ENCODE measurements at regions not wholly inside any gene's neighbourhood (a gene's known extent, or its start where the extent isn't known, plus 50 kb on each side); places are given as distances from the start of the nearest gene placed in this dataset.
"Not testable (repeated sequence)": the region's sequence is repeated elsewhere in the genome, so short reads cannot be mapped to it uniquely, and the experiment has no call there.

GRCh38 chrX:465418-466215, 78.9 kb upstream of the PPP2R3B start:
- Histone ChIP-seq H3K36me3 (replicated peaks in 1 of 2; ENCODE audit: control insufficient read depth in 1 of 2, insufficient read depth in 2 of 2, low read length in 2 of 2) (no peaks in the 10 kb centered on the region), H3K27me3 (ENCODE audit: control insufficient read depth in 2 of 2, insufficient read depth in 2 of 2, low read length in 2 of 2) (no peaks in the 10 kb centered on the region), H3K9ac (ENCODE audit: insufficient read depth, low read length, poor library complexity, severe bottlenecking) (no peak overlapping the region), H3K9me3 (replicated peaks in 1 of 2; ENCODE audit: control insufficient read depth in 1 of 2, insufficient read depth in 1 of 2, low read length in 2 of 2) (peaks cover 24 to 37% of the 10 kb centered on the region in 2 donors), H3K4me1 (ENCODE audit: control insufficient read depth in 1 of 2, insufficient read depth in 2 of 2, low read length in 2 of 2) (no peaks in the 10 kb centered on the region), H4K20me1 (ENCODE audit: insufficient read depth, low read length) (no peaks in the 10 kb centered on the region), H3K4me2 (replicated peaks; ENCODE audit: extremely low read depth, low read length, poor library complexity, severe bottlenecking) (no peak overlapping the region), H2AFZ (ENCODE audit: insufficient read depth, low read depth, low read length, poor library complexity, severe bottlenecking) (no peak overlapping the region), H3K4me3 (replicated peaks in 1 of 3; ENCODE audit: low read depth in 2 of 3, low read length in 3 of 3) (no peak overlapping the region), H3K79me2 (ENCODE audit: insufficient read depth, low read length) (no peaks in the 10 kb centered on the region), H3K27ac (ENCODE audit: low read depth in 1 of 2, low read length in 2 of 2) (no peak overlapping the region)
- TF ChIP-seq, protein P1, sequence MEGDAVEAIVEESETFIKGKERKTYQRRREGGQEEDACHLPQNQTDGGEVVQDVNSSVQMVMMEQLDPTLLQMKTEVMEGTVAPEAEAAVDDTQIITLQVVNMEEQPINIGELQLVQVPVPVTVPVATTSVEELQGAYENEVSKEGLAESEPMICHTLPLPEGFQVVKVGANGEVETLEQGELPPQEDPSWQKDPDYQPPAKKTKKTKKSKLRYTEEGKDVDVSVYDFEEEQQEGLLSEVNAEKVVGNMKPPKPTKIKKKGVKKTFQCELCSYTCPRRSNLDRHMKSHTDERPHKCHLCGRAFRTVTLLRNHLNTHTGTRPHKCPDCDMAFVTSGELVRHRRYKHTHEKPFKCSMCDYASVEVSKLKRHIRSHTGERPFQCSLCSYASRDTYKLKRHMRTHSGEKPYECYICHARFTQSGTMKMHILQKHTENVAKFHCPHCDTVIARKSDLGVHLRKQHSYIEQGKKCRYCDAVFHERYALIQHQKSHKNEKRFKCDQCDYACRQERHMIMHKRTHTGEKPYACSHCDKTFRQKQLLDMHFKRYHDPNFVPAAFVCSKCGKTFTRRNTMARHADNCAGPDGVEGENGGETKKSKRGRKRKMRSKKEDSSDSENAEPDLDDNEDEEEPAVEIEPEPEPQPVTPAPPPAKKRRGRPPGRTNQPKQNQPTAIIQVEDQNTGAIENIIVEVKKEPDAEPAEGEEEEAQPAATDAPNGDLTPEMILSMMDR (IDR thresholded peaks at IDR 0.05): no peak
- H3K9me3 Mint-ChIP-seq: peaks cover 13 to 32% (median 17%) of the 10 kb centered on the region in 7 donors
- WGBS (ENCODE audit: insufficient coverage): 90% methylated on average over 7 of the region's 32 CpGs
- no peak for DNase-seq
- no peak overlapping the region for H3K27ac Mint-ChIP-seq
- no peak overlapping the region for H3K4me3 Mint-ChIP-seq
- peaks cover 0 to 3% (median 0%) of the 10 kb centered on the region in 3 donors for H3K27me3 Mint-ChIP-seq (ENCODE audit: low read depth in 3 of 3)
- no peaks in the 10 kb centered on the region for H3K36me3 Mint-ChIP-seq
- intact Hi-C loops (cut with micrococcal nuclease): no loop called here
- no peaks in the 10 kb centered on the region for H3K4me1 Mint-ChIP-seq

DNA sequence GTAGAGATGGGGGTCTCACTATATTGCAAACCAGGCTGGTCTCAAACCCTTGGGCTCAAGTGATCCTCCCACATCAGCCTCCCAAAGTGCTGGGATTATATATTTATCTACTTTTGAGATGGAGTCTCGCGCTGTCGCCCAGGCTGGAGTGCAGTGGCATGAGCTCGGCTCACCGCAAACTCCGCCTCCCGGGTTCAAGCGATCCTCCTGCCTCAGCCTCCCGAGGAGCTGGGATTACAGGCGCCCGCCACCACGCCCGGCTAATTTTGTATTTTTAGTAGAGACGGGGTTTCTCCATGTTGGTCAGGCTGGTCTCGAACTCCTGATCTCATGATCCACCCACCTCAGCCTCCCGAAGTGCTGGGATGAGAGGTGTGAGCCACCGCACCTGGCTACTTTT, 80.1 kb upstream of the PPP2R3B start:
- H3K27me3 ChIP-seq (ENCODE audit: control insufficient read depth in 2 of 2, insufficient read depth in 2 of 2, low read length in 2 of 2); H3K27ac ChIP-seq (ENCODE audit: low read depth in 1 of 2, low read length in 2 of 2); H3K27ac Mint-ChIP-seq; H2AFZ ChIP-seq (ENCODE audit: insufficient read depth, low read depth, low read length, poor library complexity, severe bottlenecking); intact Hi-C loops (cut with micrococcal nuclease); H3K79me2 ChIP-seq (ENCODE audit: insufficient read depth, low read length); H3K36me3 ChIP-seq (replicated peaks in 1 of 2; ENCODE audit: control insufficient read depth in 1 of 2, insufficient read depth in 2 of 2, low read length in 2 of 2); H3K27me3 Mint-ChIP-seq (ENCODE audit: low read depth in 3 of 3); H3K4me3 Mint-ChIP-seq; H4K20me1 ChIP-seq (ENCODE audit: insufficient read depth, low read length); H3K4me2 ChIP-seq (replicated peaks; ENCODE audit: extremely low read depth, low read length, poor library complexity, severe bottlenecking); H3K4me3 ChIP-seq (replicated peaks in 1 of 3; ENCODE audit: low read depth in 2 of 3, low read length in 3 of 3); H3K9ac ChIP-seq (ENCODE audit: insufficient read depth, low read length, poor library complexity, severe bottlenecking); H3K36me3 Mint-ChIP-seq; DNase-seq; H3K4me1 Mint-ChIP-seq; H3K4me1 ChIP-seq (ENCODE audit: control insufficient read depth in 1 of 2, insufficient read depth in 2 of 2, low read length in 2 of 2): not testable (repeated sequence)
- WGBS (ENCODE audit: insufficient coverage): 100% methylated on average over 8 of the region's 17 CpGs
- peaks cover 8 to 35% (median 14%) of the 10 kb centered on the region in 7 donors for H3K9me3 Mint-ChIP-seq
- peaks cover 17 to 30% of the 10 kb centered on the region in 2 donors for H3K9me3 ChIP-seq (replicated peaks in 1 of 2; ENCODE audit: control insufficient read depth in 1 of 2, insufficient read depth in 1 of 2, low read length in 2 of 2)

DNA sequence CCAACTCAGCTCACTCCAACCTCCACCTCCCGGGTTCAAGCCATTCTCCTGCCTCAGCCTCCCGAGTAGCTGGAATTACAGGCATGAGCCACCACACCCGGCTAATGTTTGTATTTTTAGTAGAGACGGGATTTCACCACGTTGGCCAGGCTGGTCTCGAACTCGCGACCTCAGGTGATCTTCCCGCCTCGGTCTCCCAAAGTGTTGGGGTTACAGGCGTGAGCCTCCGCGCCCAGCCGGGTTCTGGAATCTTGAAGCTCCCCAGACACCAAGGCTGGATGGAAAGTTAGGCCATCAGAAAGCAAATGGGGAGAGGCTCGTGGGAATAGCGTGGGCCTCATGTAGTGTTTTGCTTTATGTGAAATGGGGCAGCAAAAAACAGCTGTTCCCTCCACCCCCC, 81.0 kb upstream of the PPP2R3B start:
- whole genome bisulfite sequencing (ENCODE audit: insufficient coverage): 85% methylated on average over 10 of the region's 16 CpGs

More for the DNA sequence above, 81.0 kb upstream of the PPP2R3B start:
- H3K27ac Mint-ChIP-seq; H3K27ac ChIP-seq (ENCODE audit: low read depth in 1 of 2, low read length in 2 of 2); DNase-seq; H3K79me2 ChIP-seq (ENCODE audit: insufficient read depth, low read length); H4K20me1 ChIP-seq (ENCODE audit: insufficient read depth, low read length); H2AFZ ChIP-seq (ENCODE audit: insufficient read depth, low read depth, low read length, poor library complexity, severe bottlenecking); H3K4me1 Mint-ChIP-seq; H3K4me2 ChIP-seq (replicated peaks; ENCODE audit: extremely low read depth, low read length, poor library complexity, severe bottlenecking); H3K4me3 Mint-ChIP-seq; H3K27me3 ChIP-seq (ENCODE audit: control insufficient read depth in 2 of 2, insufficient read depth in 2 of 2, low read length in 2 of 2); H3K36me3 Mint-ChIP-seq; H3K27me3 Mint-ChIP-seq (ENCODE audit: low read depth in 3 of 3); H3K9ac ChIP-seq (ENCODE audit: insufficient read depth, low read length, poor library complexity, severe bottlenecking); intact Hi-C loops (cut with micrococcal nuclease); H3K36me3 ChIP-seq (replicated peaks in 1 of 2; ENCODE audit: control insufficient read depth in 1 of 2, insufficient read depth in 2 of 2, low read length in 2 of 2); H3K4me1 ChIP-seq (ENCODE audit: control insufficient read depth in 1 of 2, insufficient read depth in 2 of 2, low read length in 2 of 2); H3K4me3 ChIP-seq (replicated peaks in 1 of 3; ENCODE audit: low read depth in 2 of 3, low read length in 3 of 3): not testable (repeated sequence)
- peaks cover 8 to 24% of the 10 kb centered on the region in 2 donors for H3K9me3 ChIP-seq (replicated peaks in 1 of 2; ENCODE audit: control insufficient read depth in 1 of 2, insufficient read depth in 1 of 2, low read length in 2 of 2)
- H3K9me3 Mint-ChIP-seq: peaks cover under 1 to 32% (median 8%) of the 10 kb centered on the region in 7 donors

Measured in CD14-positive monocyte (primary cell).